GM19035 (cell line): ENCODE measurements at regions not wholly inside any gene's neighbourhood (a gene's known extent, or its start where the extent isn't known, plus 50 kb on each side); places are given as distances from the start of the nearest gene placed in this dataset.
"Not testable (repeated sequence)": the region's sequence is repeated elsewhere in the genome, so short reads cannot be mapped to it uniquely, and the experiment has no call there.

Source experiments
- ATAC-seq: cut with Tn5 transposase; IDR thresholded peaks from one replicate; pipeline ENCODE4 v1.9.1; 2021; ENCODE audit not compliant: unreplicated experiment

DNA sequence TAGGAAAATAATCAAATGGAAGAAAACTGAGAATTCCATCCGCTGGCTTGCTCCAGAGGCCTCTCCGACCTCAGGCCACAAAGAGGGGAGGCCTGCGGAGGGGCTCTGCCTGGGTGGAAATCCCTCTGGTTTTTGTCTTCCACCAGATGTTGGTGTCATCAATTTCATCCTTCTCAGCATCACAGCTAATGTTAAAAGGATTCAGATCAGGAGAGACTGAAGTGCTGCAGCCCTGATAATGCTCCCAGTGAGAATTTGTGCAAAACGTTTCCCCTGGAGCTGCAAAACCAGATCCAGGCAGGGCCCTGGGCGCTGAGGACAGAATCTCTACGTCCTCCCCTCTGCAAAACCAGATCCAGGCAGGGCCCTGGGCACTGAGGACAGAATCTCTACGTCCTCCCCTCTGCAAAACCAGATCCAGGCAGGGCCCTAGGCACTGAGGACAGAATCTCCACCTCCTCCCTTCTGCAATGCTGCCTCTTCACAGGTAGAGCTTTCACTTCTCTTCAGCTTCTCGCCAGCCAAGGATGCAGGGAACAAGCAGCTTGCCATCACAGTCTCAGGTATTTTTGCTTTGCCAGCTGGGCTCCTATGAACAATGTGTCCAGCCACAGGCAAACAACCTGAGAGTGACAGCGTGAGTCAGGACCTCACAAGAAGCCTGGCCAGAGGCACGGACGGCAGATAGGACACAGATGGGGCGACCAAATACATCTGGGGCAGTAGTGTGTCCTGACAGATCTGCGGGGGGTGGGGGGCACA is 81.2 kb downstream of the TMEM18 start:
- ATAC-seq = no peak

DNA sequence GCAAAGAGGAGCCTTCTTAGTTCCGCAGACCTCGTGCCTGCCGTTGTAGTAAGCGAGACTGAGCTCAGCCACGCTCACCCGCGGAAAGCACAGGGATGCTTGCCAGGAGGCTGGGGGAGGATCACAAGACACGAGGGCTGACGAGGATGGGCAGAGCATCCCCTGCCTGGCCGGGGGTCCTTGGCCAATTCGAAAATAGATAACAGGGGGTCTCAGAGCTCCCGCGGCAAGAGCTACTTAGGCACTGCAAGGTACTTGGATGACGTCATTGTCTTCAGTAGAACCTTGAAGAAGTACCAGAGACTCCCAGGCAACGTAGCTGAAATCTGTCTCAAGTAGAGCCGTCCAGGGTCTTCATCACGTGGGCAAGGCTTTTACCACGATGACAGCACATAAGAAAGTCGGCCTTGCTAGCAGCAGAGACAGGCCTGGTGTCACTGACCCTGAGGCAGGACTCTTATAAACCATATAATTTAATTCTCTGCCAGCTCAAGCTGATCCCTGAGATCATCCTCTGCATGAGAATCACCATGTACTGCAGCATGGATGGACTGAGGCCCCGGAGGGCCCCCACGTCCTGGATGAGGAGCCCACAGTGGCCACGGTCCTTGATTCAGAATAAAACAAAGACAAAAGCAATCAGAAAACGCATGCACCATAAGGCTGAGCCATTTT is 81.9 kb downstream of the TMEM18 start:
- ATAC-seq = no peak

DNA sequence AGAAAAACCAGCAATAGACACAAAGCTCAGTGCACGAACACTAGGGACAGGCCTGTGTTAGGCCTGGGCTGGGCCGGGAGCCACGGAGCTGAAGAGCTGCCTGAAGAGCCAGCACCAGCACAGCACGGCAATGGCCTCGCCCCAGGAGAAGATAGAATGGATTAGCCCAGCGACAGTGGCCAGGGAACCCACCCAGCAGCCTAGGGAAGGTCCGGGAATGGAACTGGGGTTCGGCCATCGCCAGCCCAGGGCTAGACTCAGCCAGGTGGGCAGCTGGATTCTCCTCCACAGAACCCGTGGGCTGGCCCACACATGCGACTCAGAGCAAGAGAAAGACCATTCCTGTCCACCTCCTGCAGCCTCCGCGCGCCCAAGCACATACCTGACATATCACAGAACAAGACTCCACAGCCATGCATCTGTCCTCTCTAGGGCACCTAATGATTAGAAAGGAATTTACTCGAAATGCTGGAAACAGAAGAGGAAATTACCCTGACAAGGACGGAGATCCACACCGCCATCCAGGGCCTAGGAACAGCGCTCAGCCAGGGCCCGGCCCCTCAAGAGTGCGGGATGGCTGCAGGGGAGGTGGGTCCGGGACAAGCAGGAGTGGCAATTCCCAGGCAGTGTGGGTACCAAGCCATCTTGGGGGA is 82.8 kb downstream of the TMEM18 start:
- ATAC-seq = no peak

DNA sequence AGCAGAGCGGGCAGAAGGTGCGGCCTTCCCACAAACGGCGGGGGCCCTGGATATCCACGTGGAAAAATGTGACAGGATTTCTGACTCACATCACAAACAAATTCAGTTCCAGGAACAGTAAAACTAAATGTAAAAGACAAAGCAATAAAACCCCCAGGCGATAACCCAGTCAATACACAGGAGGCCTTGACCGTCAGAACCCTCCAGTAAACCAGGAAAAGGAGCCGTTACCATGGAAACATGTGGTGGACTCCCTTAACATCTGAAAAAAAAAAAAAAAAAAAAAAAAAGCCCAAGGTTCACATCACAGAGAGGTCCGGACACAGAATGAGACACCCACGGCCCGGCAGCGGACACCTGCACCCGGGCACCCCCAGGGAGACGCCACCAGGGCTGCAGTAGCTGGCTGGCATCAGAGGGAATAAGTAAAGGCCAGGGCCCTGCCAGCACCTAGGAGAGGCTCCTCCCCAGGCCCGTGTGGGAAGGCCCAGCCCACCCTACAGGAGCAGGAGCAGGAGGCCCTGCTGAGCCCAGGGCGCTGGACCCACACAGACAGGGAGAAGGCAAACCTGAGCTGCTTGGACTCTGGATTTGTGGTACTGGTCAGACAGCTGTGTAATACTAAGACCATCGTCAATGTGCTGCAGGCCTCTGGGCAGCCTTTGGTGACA is 83.7 kb downstream of the TMEM18 start:
- ATAC-seq = no peak

DNA sequence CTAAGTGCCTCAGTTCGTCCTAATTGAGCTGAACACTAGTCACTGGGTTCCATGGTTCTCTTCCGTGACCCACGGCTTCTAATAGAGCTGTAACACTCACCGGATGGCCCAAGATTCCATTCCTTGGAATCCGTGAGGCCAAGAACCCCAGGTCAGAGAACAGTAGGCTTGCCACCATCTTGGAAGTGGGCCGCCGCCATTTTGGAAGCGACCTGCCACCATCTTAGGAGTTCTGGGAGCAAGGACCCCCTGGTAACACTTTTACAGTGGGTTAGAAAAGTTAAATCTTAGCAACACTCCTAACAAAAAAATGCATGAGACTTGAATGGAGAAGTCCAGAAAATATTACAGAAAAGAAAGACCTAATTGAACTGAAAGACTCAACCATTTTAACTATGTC is 84.5 kb downstream of the TMEM18 start:
- ATAC-seq = no peak

DNA sequence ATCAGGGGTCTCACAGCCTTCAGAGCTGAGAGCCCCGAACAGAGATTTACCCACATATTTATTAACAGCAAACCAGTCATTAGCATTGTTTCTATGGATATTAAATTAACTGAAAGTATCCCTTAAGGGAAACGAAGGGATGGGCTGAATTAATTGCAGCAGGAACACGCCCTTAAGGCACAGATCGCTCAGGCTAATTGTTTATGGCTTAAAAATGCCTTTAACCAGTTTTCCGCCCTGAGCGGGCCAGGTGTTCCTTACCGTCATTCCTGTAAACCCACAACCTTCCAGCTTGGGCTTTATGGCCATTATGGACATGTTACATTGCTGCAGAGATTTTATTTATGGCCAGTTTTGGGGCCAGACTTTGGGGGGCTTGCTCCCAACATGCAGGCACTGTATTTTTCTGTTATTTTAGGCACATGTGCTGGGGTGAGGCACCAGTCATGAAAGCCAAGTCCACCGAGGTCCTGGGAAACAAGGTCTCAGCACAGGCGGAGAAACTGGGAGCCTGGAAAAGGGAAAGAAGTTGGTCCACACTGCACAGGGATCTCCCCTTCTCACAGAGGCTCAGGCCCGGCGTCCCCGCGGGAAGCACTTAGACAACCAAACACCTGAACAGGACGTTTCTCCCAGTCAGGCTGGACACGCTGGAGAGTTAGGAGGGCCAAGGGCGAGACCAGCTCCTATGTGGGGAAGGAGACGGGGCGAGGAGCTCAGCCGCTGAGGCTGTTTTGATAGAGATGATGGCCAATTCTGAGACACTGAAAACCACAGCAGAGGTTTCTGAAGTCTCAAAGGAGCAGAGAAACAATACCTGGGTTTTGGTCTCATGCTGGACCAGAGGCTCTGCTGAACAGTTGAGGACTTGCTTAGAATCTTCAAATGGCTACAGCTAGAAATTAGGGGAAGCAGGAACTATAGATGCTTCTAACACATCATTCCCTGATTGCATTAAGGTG is 86.7 kb downstream of the TMEM18 start:
- ATAC-seq = no peak

DNA sequence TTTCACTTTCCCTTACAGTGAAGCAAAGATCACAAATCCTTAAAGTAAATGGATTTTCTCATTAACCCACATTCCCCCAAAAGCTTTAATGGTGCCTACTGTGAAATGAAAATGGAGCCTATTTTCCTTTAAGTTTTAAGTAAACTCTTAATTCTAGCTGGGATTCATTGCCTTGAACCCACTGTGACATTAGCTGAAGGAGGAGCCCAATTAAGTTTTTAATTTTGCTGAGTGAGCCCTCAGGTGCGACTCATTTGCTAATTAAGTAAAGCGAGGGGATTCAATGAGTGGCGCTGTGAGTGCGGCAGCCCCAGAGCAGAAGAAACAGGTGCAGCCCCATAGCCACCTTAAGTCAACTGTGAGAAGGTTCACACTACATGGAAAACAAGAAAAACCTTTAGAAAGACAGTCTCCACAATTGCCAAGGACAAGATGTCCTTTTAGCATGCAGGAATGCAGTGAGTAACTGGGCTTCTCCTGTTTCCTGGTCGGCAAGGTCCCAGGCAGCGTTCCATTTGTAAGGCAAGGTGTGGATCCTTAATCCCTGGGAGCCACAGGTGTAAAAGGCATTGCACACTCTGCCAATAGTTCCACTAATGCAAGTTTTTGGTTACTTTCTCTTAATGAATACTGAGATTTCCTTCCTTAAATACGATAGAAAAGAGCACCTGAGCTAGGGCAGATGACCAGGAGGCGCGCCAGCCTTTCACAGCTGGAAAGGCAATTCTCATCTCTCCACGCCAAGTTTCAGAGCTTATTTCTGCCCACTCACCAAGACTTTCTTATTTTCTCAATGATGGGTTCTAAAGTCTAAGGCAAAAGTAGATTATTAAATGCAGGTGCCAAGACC is 87.7 kb downstream of the TMEM18 start:
- no peak for ATAC-seq

DNA sequence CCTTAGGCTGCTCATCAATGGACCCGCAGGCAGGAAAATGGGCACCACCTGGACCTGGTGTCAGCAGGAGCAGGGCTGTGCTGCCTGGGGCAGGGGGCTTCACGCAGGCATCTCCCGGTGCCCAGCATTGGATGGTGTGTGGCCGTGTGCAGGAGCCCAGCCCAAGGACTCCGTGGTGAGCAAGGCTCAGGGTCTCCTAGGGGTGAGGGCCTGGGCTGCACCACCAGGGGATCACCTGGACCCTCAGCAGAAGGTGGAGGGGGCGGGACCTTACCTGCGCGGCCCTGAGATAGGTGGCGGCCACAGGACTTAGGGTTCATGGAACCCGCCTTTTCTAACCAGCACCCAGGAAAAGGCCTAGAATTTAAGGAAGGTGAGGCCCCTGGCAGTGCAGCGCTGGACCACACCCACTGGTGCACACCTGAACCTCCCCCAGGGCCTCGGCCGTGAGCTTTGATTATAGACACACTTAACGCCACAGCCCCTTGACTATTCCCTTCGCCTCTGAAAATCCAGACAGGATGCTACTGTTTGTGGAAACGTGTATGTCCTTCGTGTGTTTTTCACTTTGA is 89.0 kb downstream of the TMEM18 start:
- no peak for ATAC-seq

DNA sequence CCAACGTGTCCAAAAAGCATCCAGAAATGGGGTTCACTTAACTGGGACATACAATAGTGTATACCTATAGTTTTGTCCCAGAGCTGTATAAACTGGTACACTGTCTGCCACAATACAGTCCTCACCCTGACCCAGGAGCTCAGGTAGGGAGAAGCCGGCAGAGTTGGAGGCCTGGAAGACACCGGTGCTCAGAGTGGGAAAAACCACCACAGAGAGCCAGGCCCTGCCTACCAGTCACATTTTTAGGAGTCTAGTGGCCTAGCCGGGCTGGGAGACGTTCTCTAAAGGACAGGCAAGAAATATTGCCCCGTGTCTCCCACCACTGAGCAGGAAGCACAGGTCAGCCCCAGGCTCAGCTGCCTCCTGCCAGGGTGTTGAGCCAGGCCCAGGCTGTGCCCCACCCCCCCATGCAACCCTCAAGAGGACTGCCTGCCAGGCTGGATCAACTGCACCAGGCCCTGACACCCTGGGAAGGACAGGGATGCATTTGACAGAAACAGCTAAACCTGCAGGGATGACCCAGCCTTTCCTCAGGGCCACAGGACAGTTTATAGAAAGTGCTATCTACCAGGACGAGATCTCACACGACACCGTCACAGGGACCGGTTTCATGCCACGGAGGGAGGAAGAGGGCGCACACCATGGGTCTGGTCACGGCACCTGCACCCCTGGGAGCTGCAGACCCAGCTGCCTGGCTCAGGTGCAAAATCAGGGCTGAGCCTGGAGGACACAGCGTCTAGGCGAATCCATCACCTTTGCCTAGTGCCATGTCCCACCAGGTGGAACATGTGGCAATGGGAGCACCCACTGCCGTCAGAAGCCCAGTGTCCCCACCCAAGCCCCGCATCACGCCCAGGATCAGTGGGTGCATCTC is 89.9 kb downstream of the TMEM18 start:
- ATAC-seq = no peak

DNA sequence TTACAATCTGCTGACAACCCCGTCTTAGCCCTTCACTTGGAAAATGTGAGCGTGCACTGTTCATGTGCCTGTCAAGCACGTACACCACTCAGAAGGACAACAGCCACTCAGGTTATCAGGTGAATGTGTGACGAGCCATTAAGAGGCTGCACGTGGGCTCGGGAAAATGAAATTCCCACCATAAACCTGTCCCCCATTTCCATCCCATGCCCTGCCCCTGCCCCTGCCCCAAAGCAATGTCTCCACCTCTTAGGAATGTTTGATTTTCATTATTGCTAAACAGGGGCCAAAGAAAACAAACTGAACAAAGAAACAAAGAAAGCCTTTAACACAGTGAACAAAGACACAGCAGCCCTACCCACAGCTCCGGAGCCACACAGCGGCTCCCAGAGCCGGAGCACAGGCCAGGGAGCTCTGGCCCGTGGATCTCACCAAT is 90.5 kb downstream of the TMEM18 start:
- ATAC-seq = no peak

DNA sequence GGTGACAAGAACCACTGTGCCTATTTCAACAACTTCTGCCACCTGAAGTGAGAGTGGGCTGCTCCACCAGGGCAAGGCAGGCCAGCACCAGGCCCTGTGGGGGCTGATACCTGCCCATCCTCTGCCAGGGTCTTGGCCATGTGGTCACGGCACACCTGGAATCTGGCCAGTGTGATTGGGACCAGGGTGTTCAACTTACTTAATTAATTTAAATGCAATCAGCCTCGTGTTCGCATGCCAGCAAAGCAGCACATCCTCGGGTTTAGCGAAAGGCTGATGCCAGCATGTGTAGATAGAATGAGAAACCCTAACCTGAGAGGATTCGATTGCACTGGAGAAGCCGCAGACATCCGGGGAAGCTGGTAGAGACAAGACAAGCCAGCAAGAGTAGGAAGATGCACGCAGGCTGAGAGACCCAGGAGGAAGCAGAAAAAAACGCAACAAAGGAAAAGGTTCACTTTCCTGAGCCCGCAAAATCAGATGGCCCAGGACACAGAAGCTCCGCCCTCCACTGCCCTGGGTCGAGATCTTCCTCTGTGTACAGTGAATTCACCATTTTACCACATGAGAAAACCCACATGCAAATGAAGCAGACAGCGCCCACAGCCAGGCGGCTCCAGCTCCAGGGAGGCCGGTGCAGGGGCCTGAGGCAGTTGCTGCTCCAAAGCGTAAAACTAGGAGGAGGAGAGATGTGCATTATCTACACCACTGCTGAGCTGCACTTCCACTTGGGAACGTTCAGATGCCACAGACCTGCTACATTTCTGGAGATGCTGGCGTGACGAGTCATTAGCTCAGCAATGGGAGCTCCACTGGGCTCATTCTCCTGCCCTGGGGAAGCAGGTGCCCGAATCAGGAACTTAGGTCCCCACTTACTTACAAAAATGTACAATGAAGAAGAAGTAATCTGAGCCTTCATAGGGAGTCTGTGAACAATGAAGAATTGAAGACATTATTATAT is 92.1 kb downstream of the TMEM18 start:
- ATAC-seq = peak; percentile 92

DNA sequence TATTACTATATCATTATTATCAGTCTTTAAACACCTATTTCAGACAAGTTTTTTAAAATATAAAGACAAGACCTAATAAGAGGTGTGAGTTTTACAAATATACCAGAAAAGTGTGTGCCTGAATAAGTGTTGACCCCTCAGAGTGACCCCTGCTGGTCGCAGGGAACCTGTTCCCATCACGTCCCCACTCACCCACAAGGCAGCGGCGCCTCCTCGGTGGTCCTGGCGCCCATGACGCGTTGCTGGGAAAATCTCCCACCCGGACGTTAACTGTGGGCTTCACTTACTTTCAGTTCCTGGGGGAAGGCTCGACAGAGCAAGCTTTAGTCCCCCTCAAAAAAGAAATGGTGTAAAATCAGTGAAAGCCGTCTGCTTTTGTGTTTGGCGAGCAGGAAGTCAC is 93.5 kb downstream of the TMEM18 start:
- ATAC-seq = no peak

DNA sequence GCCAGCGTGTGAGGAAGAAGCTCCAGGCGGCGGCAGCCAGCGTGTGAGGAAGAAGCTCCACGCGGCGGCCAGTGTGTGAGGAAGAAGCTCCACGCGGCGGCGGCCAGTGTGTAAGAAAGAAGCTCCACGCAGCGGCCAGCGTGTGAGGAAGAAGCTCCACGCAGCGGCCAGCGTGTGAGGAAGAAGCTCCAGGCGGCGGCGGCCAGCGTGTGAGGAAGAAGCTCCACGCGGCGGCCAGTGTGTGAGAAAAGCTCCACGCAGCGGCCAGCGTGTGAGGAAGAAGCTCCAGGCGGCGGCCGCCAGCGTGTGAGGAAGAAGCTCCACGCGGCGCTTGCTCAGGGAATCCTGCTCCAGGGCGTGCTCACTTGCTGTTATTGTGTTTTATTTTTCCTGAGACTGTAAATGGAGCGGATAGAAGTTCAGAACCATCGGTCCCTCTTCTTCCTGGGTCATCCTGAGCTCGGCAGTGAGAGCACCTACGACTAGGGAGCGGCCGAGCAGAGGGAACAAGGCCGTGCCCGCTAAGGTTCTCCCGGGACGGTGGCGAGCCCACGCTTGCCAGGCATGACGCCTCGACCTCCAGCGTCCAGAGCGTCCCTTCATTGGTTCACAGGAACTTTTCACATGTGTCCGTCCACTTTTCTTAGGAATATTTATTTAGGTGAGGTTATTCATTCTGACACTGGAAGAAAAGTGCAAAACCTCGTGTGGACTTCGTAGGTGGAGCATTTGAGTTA is 94.2 kb downstream of the TMEM18 start:
- no peak for ATAC-seq

DNA sequence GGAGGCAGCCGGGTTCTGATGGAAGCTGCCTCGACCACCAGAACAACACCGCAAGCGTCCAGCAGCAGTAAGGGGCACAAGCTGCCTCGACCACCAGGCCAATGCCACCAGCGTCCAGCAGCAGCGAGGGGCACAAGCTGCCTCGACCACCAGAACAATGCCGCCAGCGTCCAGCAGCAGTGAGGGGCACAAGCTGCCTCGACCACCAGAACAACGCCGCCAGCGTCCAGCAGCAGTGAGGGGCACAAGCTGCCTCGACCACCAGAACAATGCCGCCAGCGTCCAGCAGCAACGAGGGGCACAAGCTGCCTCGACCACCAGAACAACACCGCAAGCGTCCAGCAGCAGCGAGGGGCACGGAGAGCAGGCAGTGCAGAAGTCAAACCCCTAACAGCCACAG is 94.9 kb downstream of the TMEM18 start:
- not testable (repeated sequence) for ATAC-seq

DNA sequence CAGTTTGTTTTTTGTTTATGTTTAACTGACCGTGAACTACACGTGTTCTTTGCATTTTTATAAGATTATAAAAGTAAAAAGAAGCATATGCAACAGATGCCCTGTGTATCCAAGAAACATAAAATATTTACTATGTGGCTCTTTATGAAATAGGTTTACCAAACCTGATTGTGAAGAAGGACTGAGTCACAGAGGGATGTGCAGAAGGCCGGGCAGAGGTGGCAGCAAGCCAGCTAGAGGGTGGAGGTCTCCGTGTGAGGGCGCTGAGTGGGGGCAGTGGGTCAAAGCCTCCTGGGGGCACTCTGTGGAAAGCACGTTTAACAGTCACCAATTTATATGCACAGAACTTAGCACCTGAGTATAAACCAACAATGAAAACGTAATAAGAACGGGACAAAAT is 97.2 kb downstream of the TMEM18 start:
- no peak for ATAC-seq

DNA sequence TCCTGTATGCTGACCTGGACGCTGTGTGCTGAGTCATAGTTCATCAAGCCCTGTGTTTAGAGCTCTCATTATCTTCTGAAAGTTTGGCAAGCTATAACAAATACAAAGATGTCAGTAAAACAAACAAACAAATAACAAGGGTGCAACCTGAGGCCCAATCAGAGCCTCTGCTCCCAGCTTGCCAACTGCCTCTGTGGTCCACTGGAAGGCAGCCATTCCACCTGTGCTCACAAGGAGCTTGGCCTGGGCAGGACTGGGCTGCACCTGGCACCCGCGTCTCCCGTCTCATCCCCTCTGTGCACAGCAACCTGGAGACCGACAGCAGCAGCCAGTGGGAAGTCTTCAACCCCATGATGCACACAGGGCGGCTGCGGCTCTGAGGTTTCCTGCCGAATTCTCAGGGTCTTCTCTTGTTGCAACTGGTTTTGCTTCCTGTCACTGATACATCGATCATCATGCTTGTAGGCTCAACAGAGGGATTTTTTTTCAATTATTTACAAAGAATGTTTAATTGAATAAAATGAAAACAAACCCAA is 97.8 kb downstream of the TMEM18 start:
- ATAC-seq = no peak
